Aorta (tissue), 5 donors: ENCODE measurements at regions not wholly inside any gene's neighbourhood (a gene's known extent, or its start where the extent isn't known, plus 50 kb on each side); places are given as distances from the start of the nearest gene placed in this dataset.
A peak's percentile ranks its signal among the peaks of the same experiment; 100 is the strongest.
"Not testable (repeated sequence)": the region's sequence is repeated elsewhere in the genome, so short reads cannot be mapped to it uniquely, and the experiment has no call there.

Experiments used
- ATAC-seq: fragments of 200-7000 bp; cut with Tn5 transposase; one replicate; pipeline ENCODE4 v1.9.1; 2022; ENCODE audit warnings: moderate library complexity; ENCODE audit not compliant: low FRiP score
- DNase-seq, 2 donors: peaks; one replicate each; pipeline ENCODE4 v3.0.0-alpha.2; 2020
- H3K27ac ChIP-seq, 2 donors: one replicate each; pipeline ENCODE4 v1.5.1; 2013; ENCODE audit warnings: low read length in 2 of 2, mild to moderate bottlenecking in 2 of 2, moderate library complexity in 2 of 2, control low read depth in 1 of 2, inconsistent platforms in 1 of 2, low read depth in 1 of 2
- H3K27me3 ChIP-seq, 2 donors: one replicate each; pipeline ENCODE4 v1.6.1; 2013; ENCODE audit warnings: control low read depth in 1 of 2, low read length in 1 of 2, mild to moderate bottlenecking in 1 of 2, moderate library complexity in 1 of 2; ENCODE audit not compliant: insufficient read depth in 2 of 2, control insufficient read depth in 1 of 2
- H3K36me3 ChIP-seq, 2 donors: one replicate each; pipeline ENCODE4 v1.6.1; 2013; ENCODE audit warnings: control low read depth in 1 of 2, low read length in 1 of 2, mild to moderate bottlenecking in 1 of 2; ENCODE audit not compliant: insufficient read depth in 2 of 2, control insufficient read depth in 1 of 2
- H3K4me1 ChIP-seq, 2 donors: one replicate each; pipeline ENCODE4 v1.6.1; 2013; ENCODE audit warnings: low read length in 2 of 2, control low read depth in 1 of 2, mild to moderate bottlenecking in 1 of 2, moderate library complexity in 1 of 2; ENCODE audit not compliant: insufficient read depth in 2 of 2, control insufficient read depth in 1 of 2
- H3K4me3 ChIP-seq, 2 donors: one replicate each; pipeline ENCODE4 v1.5.1; 2013; ENCODE audit warnings: low read length in 2 of 2, control low read depth in 1 of 2, mild to moderate bottlenecking in 1 of 2
- H3K9me3 ChIP-seq: one replicate; pipeline ENCODE4 v1.6.1; 2013; ENCODE audit warnings: mild to moderate bottlenecking, low read length; ENCODE audit not compliant: control insufficient read depth
- WGBS, 2 donors: extraction: QIAGEN DNeasy Blood & Tissue Kit; methylation state at CpG; one replicate each; pipeline ENCODE4 v1.1.7; 2013; 5-methylcytosine and 5-hydroxymethylcytosine counted together
- intact Hi-C, 2 donors: fragments of 100-400 bp; cut with DNase I; formaldehyde crosslinking; loops; one replicate each; pipeline versions ENCODE4 v1.14.2 to v1.15.0; 2022
- donor health status: healthy with polysubstance abuse.
- donor health status: Bipolar disorder and iron deficiency.
- donor health status: DM: no; HTN: no; CAD: no.
- donor health status: DM: no; HTN: no; CAD: no.
- donor health status: DM: yes; HTN: yes; CAD: no.

GRCh38 chr2:111496176-111496575 is 375.5 kb downstream of the BCL2L11 start:
- DNase-seq, H3K36me3 ChIP-seq, H3K27me3 ChIP-seq, intact Hi-C loops, H3K9me3 ChIP-seq, ATAC-seq, H3K4me1 ChIP-seq, H3K4me3 ChIP-seq: not testable (repeated sequence)
- peak overlapping the region in 1 of 2 donors; percentile 44 for H3K27ac ChIP-seq
- 34 to 49% methylated on average over 2 of the region's 2 CpGs for WGBS, 2 donors

GRCh38 chr2:111496860-111497259 is 376.1 kb downstream of the BCL2L11 start:
- H3K36me3 ChIP-seq, H3K27me3 ChIP-seq, H3K4me3 ChIP-seq, H3K27ac ChIP-seq, H3K9me3 ChIP-seq, ATAC-seq, H3K4me1 ChIP-seq, intact Hi-C loops, DNase-seq: not testable (repeated sequence)
- 75 to 77% methylated on average over 4 of the region's 5 CpGs for WGBS, 2 donors

GRCh38 chr2:111497270-111497669 is 376.6 kb downstream of the BCL2L11 start:
- H3K27me3 ChIP-seq, H3K27ac ChIP-seq, H3K36me3 ChIP-seq, intact Hi-C loops, H3K4me1 ChIP-seq, H3K9me3 ChIP-seq, ATAC-seq, H3K4me3 ChIP-seq, DNase-seq: not testable (repeated sequence)
- WGBS, 2 donors, result 5 to 9% methylated on average over 2 of the region's 2 CpGs

- H3K27ac ChIP-seq, ATAC-seq, H3K4me1 ChIP-seq, H3K36me3 ChIP-seq, H3K27me3 ChIP-seq, H3K9me3 ChIP-seq, H3K4me3 ChIP-seq, intact Hi-C loops, DNase-seq: not testable (repeated sequence)
- 81 to 96% methylated on average over 2 of the region's 3 CpGs for WGBS, 2 donors
These were observed 379.9 kb downstream of the BCL2L11 start for GRCh38 chr2:111500536-111501062.

GRCh38 chr2:111503844-111504570 is 380.0 kb downstream of the ANAPC1 start:
- 0 to 29% methylated on average over 1 to 2 of the region's 5 CpGs for WGBS, 2 donors
- H3K27me3 ChIP-seq, DNase-seq, intact Hi-C loops, H3K4me1 ChIP-seq, H3K4me3 ChIP-seq, H3K36me3 ChIP-seq, ATAC-seq, H3K9me3 ChIP-seq, H3K27ac ChIP-seq: not testable (repeated sequence)

- DNase-seq, H3K36me3 ChIP-seq: not testable (repeated sequence)
- 81 to 93% methylated on average over 1 of the region's 2 CpGs for WGBS, 2 donors
These were observed 379.4 kb downstream of the ANAPC1 start for GRCh38 chr2:111504571-111504942.

GRCh38 chr2:111505267-111505666 is 378.7 kb downstream of the ANAPC1 start:
- H3K4me1 ChIP-seq, H3K9me3 ChIP-seq, H3K4me3 ChIP-seq, H3K27me3 ChIP-seq, H3K36me3 ChIP-seq, H3K27ac ChIP-seq, DNase-seq, ATAC-seq, intact Hi-C loops: not testable (repeated sequence)
- 67 to 95% methylated on average over 4 to 5 of the region's 5 CpGs for WGBS, 2 donors

More at GRCh38 chr2:111504571-111504942, 379.4 kb downstream of the ANAPC1 start:
- H3K4me1 ChIP-seq, H3K27ac ChIP-seq, ATAC-seq, H3K27me3 ChIP-seq, H3K9me3 ChIP-seq, intact Hi-C loops, H3K4me3 ChIP-seq: not testable (repeated sequence)

- ATAC-seq, intact Hi-C loops: not testable (repeated sequence)
These were observed 377.1 kb downstream of the ANAPC1 start for GRCh38 chr2:111506936-111507335.

GRCh38 chr2:111509225-111509869 is 374.6 kb downstream of the ANAPC1 start:
- ATAC-seq, H3K36me3 ChIP-seq, H3K9me3 ChIP-seq, H3K27ac ChIP-seq, H3K27me3 ChIP-seq, H3K4me3 ChIP-seq, intact Hi-C loops, H3K4me1 ChIP-seq, DNase-seq: not testable (repeated sequence)
- WGBS, 2 donors, result 95 to 97% methylated on average over 6 of the region's 6 CpGs

More at GRCh38 chr2:111506936-111507335, 377.1 kb downstream of the ANAPC1 start:
- not testable (repeated sequence) for H3K4me1 ChIP-seq, H3K36me3 ChIP-seq, H3K27ac ChIP-seq, H3K9me3 ChIP-seq, H3K27me3 ChIP-seq, H3K4me3 ChIP-seq, DNase-seq
- 91 to 95% methylated on average over 4 of the region's 5 CpGs for WGBS, 2 donors
